ENCODE measurements at regions not wholly inside any gene's neighbourhood (a gene's known extent, or its start where the extent isn't known, plus 50 kb on each side); places are given as distances from the start of the nearest gene placed in this dataset.

- H3K4me3 ChIP-seq (ENCODE audit: low read depth, low read length): no peak overlapping the region
- no peak for TF ChIP-seq CTCF (IDR thresholded peaks at IDR 0.05; ENCODE audit: low read depth, low read length)
Observed at GRCh38 chr6:14187406-14187805, 69.8 kb downstream of the CD83 start.

GRCh38 chr6:14189074-14189473 is 71.5 kb downstream of the CD83 start:
- no peak overlapping the region for H3K4me3 ChIP-seq (ENCODE audit: low read depth, low read length)
- no peak for TF ChIP-seq CTCF (IDR thresholded peaks at IDR 0.05; ENCODE audit: low read depth, low read length)

- no peak overlapping the region for H3K4me3 ChIP-seq (ENCODE audit: low read depth, low read length)
- no peak for TF ChIP-seq CTCF (IDR thresholded peaks at IDR 0.05; ENCODE audit: low read depth, low read length)
Observed at GRCh38 chr6:14190191-14190928, 72.8 kb downstream of the CD83 start.

GRCh38 chr6:14190929-14191224 is 73.3 kb downstream of the CD83 start:
- no peak overlapping the region for H3K4me3 ChIP-seq (ENCODE audit: low read depth, low read length)
- TF ChIP-seq CTCF (IDR thresholded peaks at IDR 0.05; ENCODE audit: low read depth, low read length): no peak

GRCh38 chr6:14191761-14192160 is 74.2 kb downstream of the CD83 start:
- no peak for TF ChIP-seq CTCF (IDR thresholded peaks at IDR 0.05; ENCODE audit: low read depth, low read length)
- no peak overlapping the region for H3K4me3 ChIP-seq (ENCODE audit: low read depth, low read length)

GRCh38 chr6:14192216-14192788 is 74.7 kb downstream of the CD83 start:
- TF ChIP-seq CTCF (IDR thresholded peaks at IDR 0.05; ENCODE audit: low read depth, low read length): no peak
- H3K4me3 ChIP-seq (ENCODE audit: low read depth, low read length): no peak overlapping the region

GRCh38 chr6:14193524-14193923 is 76.0 kb downstream of the CD83 start:
- no peak overlapping the region for H3K4me3 ChIP-seq (ENCODE audit: low read depth, low read length)
- TF ChIP-seq CTCF (IDR thresholded peaks at IDR 0.05; ENCODE audit: low read depth, low read length): no peak

Data from WI38 (cell line).